ENCODE measurements at regions not wholly inside any gene's neighbourhood (a gene's known extent, or its start where the extent isn't known, plus 50 kb on each side); places are given as distances from the start of the nearest gene placed in this dataset.

GRCh38 chr15:27702581-27702980 lies 396.5 kb downstream of the OCA2 start:
- Mint-ChIP-seq H3K4me1 (ENCODE audit: unreplicated experiment) (no peaks in the 10 kb centered on the region), H3K9me3 (ENCODE audit: unreplicated experiment) (peaks cover under 1% of the 10 kb centered on the region), H3K27ac (ENCODE audit: unreplicated experiment) (no peak overlapping the region), H3K36me3 (ENCODE audit: unreplicated experiment) (no peaks in the 10 kb centered on the region), H3K27me3 (ENCODE audit: unreplicated experiment) (no peaks in the 10 kb centered on the region), H3K4me3 (ENCODE audit: unreplicated experiment) (no peak overlapping the region)
- TF ChIP-seq CTCF (IDR thresholded peaks at IDR 0.05): no peak
- DNase-seq (ENCODE audit: extremely low spot score, unreplicated experiment): no peak

- H3K9me3 Mint-ChIP-seq (ENCODE audit: unreplicated experiment): no peaks in the 10 kb centered on the region
- TF ChIP-seq CTCF (IDR thresholded peaks at IDR 0.05): no peak
- DNase-seq (ENCODE audit: extremely low spot score, unreplicated experiment): no peak
- no peaks in the 10 kb centered on the region for H3K4me1 Mint-ChIP-seq (ENCODE audit: unreplicated experiment)
- no peaks in the 10 kb centered on the region for H3K27me3 Mint-ChIP-seq (ENCODE audit: unreplicated experiment)
- H3K36me3 Mint-ChIP-seq (ENCODE audit: unreplicated experiment): no peaks in the 10 kb centered on the region
- H3K27ac Mint-ChIP-seq (ENCODE audit: unreplicated experiment): no peak overlapping the region
- no peak overlapping the region for H3K4me3 Mint-ChIP-seq (ENCODE audit: unreplicated experiment)
Observed at GRCh38 chr15:27701956-27702355, 397.2 kb downstream of the OCA2 start.

GRCh38 chr15:27701014-27701413 lies 398.1 kb downstream of the OCA2 start:
- Mint-ChIP-seq H3K27me3 (ENCODE audit: unreplicated experiment) (no peaks in the 10 kb centered on the region), H3K9me3 (ENCODE audit: unreplicated experiment) (no peaks in the 10 kb centered on the region), H3K4me3 (ENCODE audit: unreplicated experiment) (no peak overlapping the region), H3K27ac (ENCODE audit: unreplicated experiment) (no peak overlapping the region), H3K4me1 (ENCODE audit: unreplicated experiment) (no peaks in the 10 kb centered on the region), H3K36me3 (ENCODE audit: unreplicated experiment) (no peaks in the 10 kb centered on the region)
- no peak for TF ChIP-seq CTCF (IDR thresholded peaks at IDR 0.05)
- no peak for DNase-seq (ENCODE audit: extremely low spot score, unreplicated experiment)

- H3K4me3 Mint-ChIP-seq (ENCODE audit: unreplicated experiment): no peak overlapping the region
- H3K27ac Mint-ChIP-seq (ENCODE audit: unreplicated experiment): no peak overlapping the region
- no peaks in the 10 kb centered on the region for H3K9me3 Mint-ChIP-seq (ENCODE audit: unreplicated experiment)
Observed at GRCh38 chr15:27699699-27700098, 399.4 kb downstream of the OCA2 start.

GRCh38 chr15:27696530-27696929 lies 402.6 kb downstream of the OCA2 start:
- no peaks in the 10 kb centered on the region for H3K36me3 Mint-ChIP-seq (ENCODE audit: unreplicated experiment)
- no peak for DNase-seq (ENCODE audit: extremely low spot score, unreplicated experiment)
- no peaks in the 10 kb centered on the region for H3K4me1 Mint-ChIP-seq (ENCODE audit: unreplicated experiment)
- no peaks in the 10 kb centered on the region for H3K27me3 Mint-ChIP-seq (ENCODE audit: unreplicated experiment)
- H3K9me3 Mint-ChIP-seq (ENCODE audit: unreplicated experiment): no peaks in the 10 kb centered on the region
- H3K4me3 Mint-ChIP-seq (ENCODE audit: unreplicated experiment): no peak overlapping the region
- TF ChIP-seq CTCF (IDR thresholded peaks at IDR 0.05): no peak
- H3K27ac Mint-ChIP-seq (ENCODE audit: unreplicated experiment): no peak overlapping the region

More at GRCh38 chr15:27699699-27700098, 399.4 kb downstream of the OCA2 start:
- Mint-ChIP-seq H3K27me3 (ENCODE audit: unreplicated experiment) (no peaks in the 10 kb centered on the region), H3K36me3 (ENCODE audit: unreplicated experiment) (no peaks in the 10 kb centered on the region), H3K4me1 (ENCODE audit: unreplicated experiment) (no peaks in the 10 kb centered on the region)
- DNase-seq (ENCODE audit: extremely low spot score, unreplicated experiment): no peak
- no peak for TF ChIP-seq CTCF (IDR thresholded peaks at IDR 0.05)
